T-helper 2 cell (primary cell): ENCODE measurements at regions not wholly inside any gene's neighbourhood (a gene's known extent, or its start where the extent isn't known, plus 50 kb on each side); places are given as distances from the start of the nearest gene placed in this dataset.
"Not testable (repeated sequence)": the region's sequence is repeated elsewhere in the genome, so short reads cannot be mapped to it uniquely, and the experiment has no call there.

Source experiments
- DNase-seq, 5 experiments: peaks; one replicate each; pipeline versions ENCODE4 v3.0.0 to v3.0.0-alpha.2; 2012 to 2022

GRCh38 chr11:64428693-64429092 is 69.7 kb downstream of the RPS6KA4 start:
- no peak for DNase-seq

GRCh38 chr11:64429970-64430369 is 71.0 kb downstream of the RPS6KA4 start:
- DNase-seq: no peak

GRCh38 chr11:64430645-64431044 is 71.7 kb downstream of the RPS6KA4 start:
- DNase-seq: no peak

GRCh38 chr11:64436000-64436399 is 77.0 kb downstream of the RPS6KA4 start:
- DNase-seq: no peak

- DNase-seq: no peak
These were observed 78.5 kb downstream of the RPS6KA4 start for GRCh38 chr11:64437426-64437825.

- DNase-seq: no peak
These were observed 80.2 kb downstream of the RPS6KA4 start for GRCh38 chr11:64438986-64439771.

- DNase-seq: not testable (repeated sequence)
These were observed 81.0 kb downstream of the RPS6KA4 start for GRCh38 chr11:64439772-64440491.

GRCh38 chr11:64441127-64441526 is 82.2 kb downstream of the RPS6KA4 start:
- no peak for DNase-seq

- no peak for DNase-seq
These were observed 84.0 kb downstream of the RPS6KA4 start for GRCh38 chr11:64443001-64443400.

GRCh38 chr11:64444838-64445441 is 86.0 kb downstream of the RPS6KA4 start:
- no peak for DNase-seq

- no peak for DNase-seq
These were observed 86.7 kb downstream of the RPS6KA4 start for GRCh38 chr11:64445651-64446050.

- no peak for DNase-seq
These were observed 89.1 kb downstream of the RPS6KA4 start for GRCh38 chr11:64447831-64448598.

- DNase-seq: peak; percentile 31 to 61 (median 56)
These were observed 89.8 kb downstream of the RPS6KA4 start for GRCh38 chr11:64448599-64449380.

GRCh38 chr11:64449381-64450167 is 90.6 kb downstream of the RPS6KA4 start:
- DNase-seq: peak; percentile 20 to 73 (median 57)

GRCh38 chr11:64450168-64450560 is 91.2 kb downstream of the RPS6KA4 start:
- no peak for DNase-seq

- no peak for DNase-seq
These were observed 92.9 kb downstream of the RPS6KA4 start for GRCh38 chr11:64451856-64452255.

GRCh38 chr11:64453466-64453865 is 94.5 kb downstream of the RPS6KA4 start:
- no peak for DNase-seq

- DNase-seq: no peak
These were observed 96.7 kb downstream of the RPS6KA4 start for GRCh38 chr11:64455456-64456261.

- DNase-seq: no peak
These were observed 97.8 kb downstream of the RPS6KA4 start for GRCh38 chr11:64456509-64457320.
